NCI-H460 (cell line): ENCODE measurements at regions not wholly inside any gene's neighbourhood (a gene's known extent, or its start where the extent isn't known, plus 50 kb on each side); places are given as distances from the start of the nearest gene placed in this dataset.
A peak's percentile ranks its signal among the peaks of the same experiment; 100 is the strongest.
"Not testable (repeated sequence)": the region's sequence is repeated elsewhere in the genome, so short reads cannot be mapped to it uniquely, and the experiment has no call there.

Experiments used
- DNase-seq: peaks from one replicate; pipeline ENCODE4 v3.0.0-alpha.2; 2016; ENCODE audit warnings: low read depth; ENCODE audit errors: extremely low read depth

DNA sequence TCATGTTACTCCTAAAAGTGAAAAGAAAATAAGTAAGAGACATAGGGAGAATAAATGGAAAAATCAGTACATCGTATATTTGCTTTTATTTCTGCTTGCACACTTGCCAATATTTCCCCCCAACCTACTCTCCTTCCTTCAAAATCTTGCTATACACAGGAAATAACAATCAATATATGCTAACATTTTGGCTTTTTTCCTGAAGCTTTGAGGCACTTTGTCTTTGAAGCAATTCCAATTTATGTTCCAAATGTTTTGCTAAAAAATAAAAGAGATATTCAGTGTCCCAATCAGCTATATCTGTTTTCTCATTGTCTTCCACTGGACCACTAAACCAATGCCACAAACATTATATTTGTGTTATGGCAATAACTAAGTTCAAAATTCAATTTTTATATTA lies 184.0 kb upstream of the NEGR1 start:
- no peak for DNase-seq

DNA sequence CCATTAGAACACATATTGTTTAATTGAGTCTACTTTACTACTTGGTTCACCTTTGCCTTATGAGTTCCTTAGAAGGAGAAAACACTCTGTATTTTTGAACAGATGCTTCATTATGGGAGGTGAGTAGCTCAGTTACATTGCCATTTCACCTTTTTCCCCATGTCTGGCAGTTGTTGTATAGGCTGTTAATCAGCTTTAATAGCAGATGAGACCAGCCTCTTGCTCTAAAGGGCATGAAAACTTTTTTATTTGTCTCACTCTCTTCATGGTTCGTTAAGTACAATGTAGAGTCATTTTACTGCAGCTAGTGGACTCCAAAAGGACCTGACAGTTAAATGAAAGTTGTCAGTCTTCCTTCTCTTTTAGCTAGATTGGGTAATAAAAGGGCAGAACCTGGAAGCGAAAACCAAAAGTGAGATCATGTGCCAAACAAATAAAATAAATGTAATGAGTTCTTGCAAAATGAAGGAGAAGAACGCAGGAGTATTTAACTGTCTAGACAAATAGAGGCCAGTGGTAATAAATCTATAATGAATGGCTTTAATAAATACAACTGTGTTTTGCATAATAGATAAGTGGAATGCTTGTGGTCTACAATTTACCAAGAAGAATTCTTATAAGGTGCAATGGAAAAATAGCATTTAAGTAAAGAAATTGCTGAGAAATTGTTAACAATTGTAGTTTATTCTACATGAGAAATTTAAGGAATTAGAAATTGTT lies 180.0 kb upstream of the NEGR1 start:
- no peak for DNase-seq

DNA sequence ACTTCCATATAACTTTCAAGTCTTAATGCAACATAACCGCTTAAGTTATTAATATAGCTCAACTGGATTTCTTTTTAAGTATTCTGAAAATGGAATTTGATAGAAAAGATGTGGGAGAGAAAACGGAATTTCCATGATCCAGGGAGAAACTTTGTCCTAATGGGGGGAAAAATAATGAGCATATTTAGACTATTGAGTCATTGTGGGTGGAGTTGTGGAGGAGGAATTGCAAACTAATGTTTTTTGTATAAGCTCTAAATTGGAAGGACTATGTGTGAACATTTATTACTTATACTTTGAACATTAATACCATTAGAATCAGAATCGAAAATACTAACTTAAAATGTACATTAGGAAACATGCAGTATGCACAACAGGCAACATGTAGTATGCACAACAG lies 159.9 kb upstream of the NEGR1 start:
- no peak for DNase-seq

DNA sequence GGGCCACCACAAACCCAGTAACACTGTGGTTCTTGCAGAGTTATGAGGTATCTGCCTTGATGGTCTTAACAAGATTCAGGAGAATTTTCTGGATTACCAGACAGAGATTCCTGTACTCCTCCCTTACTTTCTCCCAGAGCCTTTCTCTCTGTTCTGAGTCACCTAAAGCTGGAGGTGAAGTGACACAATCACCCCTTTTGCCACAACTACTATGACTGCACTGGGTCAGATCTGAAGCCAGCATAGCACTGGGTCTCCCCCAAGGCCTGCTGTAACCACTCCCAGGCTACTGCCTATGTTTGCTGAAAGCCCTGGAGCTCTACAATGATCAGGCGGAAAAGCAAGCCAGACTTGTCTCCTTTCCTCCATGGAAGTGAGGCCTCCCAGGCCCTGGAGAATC lies 156.7 kb upstream of the NEGR1 start:
- DNase-seq: no peak

DNA sequence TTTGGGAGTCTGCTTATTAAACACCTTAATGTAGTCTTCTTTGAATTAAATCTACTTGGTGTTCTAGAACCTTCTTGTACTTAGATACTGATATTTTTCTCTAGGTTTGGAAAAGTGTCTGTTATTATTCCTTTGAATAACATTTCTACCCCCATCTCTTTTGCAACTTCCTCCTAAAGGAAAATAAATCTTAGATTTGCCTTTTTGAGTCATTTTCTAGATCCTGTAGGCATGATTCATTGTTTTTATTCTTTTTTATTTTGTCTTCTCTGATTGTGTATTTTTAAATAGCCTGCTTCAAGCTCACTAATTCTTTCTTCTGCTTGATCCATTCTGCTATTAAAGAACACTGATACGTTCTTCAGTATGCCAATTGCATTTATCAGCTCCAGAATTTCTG lies 155.9 kb upstream of the NEGR1 start:
- no peak for DNase-seq

DNA sequence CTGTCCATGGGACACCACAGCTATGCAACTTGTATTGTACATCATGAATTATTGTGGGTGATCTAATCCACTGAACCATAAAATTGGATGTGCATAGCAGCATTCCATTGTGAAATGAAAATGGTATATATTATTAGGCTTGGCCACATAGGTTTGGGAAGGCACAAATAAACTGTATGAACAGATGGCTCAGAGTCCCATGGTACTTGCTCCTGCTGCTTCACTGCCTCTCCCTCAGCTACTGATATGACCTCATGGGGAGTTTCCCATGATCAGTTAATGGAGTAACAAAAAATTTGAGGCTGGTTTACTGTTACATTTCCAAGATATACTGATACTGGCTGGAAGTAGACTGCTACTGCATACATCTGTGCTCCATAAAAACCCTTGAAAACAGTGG lies 152.7 kb upstream of the NEGR1 start:
- no peak for DNase-seq

DNA sequence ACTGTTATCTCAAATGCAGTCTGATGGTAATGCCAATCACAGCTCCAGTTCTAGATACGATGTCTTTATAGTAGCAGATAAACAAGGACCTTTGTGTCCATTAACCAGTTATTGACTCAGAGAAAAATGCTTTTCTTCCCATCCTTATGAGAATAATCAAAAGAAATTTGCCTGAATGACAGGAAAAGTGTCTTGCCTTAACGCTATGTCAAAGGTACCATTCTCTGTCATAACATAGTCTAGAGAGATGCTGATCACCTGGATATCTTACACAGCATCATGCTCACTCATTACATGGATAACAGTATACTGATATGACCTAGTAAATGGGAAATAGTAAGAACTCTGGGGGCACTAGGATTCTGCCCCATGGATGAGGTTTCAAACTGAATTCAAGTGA lies 151.7 kb upstream of the NEGR1 start:
- no peak for DNase-seq

DNA sequence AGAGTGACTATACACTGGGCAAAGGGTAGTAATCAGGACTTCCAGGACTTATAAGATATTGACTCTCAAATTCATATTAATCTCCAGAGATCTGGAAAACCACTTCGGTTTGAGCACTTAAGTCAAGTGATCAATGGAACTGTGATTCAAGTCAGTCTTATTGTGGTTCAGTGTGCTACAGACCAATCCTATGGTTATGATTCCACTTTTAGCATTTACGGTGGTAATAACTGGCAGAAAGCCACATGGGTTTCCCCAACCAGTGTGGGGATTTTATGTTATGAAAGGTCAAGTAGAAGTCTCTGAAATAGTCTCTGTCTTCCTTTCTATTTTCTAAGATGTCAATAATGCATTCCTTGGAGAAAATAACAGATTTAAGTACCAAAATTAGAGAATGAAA lies 151.3 kb upstream of the NEGR1 start:
- no peak for DNase-seq

DNA sequence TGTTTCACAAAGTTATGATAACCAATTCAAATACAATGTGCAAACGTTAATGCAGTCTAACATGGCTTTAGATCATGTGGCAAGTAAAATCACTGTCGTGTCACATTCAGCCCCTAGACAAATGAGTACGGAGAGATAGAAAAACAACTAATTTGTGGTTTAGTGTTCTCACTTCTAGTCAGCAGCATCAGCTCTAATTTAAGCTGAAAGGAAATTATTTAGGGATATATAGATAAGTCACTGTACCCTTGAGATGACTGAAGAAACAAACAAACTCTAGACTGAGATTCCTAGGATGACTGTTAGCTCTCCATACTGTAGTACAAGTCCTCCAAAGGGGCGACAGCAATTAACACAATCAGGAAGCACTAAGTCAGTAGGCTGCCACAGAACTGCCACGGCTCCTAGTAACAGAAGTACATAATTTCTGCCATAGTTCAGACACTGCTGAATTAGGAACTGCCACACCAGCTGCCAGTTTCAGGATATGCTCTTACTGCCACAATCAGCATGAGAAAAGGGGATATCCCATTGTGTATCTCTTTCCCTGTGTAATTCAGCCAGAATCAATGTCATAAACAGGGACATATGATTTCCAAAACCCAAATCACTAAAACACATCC lies 150.4 kb upstream of the NEGR1 start:
- DNase-seq: no peak

DNA sequence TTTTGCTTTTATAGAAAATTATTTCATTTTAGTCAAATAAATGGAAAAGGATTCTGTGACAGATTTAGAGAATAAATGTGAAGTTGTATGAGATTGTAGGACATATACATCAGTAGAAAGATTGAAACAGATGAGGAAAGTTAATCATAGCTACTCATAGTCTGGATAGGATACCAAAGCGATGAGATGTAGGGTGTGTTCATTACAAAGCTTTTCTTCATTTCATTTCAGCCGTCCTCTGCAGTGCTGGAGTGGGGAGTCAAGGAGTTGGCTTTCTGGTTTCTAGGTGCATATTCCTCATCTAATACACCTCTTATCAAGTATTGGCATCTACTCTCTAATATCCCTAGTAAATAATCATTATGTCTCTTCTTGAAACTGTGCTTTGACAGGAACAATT lies 149.5 kb upstream of the NEGR1 start:
- no peak for DNase-seq

DNA sequence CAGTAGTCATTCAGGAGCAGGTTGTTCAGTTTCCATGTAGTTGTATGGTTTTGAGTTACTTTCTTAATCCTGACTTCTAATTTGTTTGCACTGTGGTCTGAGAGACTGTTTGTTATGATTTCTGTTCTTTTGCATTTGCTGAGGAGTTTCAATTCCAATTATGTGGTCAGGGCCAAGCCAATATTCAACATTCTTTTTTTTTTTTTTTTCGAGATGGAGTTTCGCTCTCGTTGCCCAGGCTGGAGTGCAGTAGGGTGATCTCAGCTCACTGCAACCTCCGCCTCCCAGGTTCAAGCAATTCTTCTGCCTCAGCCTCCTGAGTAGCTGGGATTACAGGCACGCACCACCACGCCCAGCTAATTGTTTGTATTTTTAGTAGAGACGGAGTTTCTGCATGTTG lies 145.9 kb upstream of the NEGR1 start:
- not testable (repeated sequence) for DNase-seq

DNA sequence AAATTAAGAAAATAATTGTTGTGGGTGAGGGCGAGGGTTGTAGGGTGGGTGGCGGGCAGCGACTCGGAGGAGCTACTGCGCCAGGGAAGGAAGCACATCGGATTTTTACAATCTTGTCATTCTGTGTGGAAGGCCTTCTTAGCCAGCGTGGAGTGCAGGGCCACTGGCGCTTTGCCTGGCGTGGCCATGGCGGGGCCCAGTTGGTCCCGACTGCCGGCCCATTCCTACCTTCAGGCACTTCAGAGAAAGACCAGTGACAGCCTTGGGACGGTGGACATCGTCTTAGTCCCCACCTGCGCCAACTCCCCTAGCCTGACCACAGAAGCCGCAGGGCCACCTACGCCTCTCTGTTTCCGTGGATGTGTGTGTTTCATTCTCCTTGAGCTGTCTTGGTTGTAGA lies 136.9 kb upstream of the NEGR1 start:
- no peak for DNase-seq

DNA sequence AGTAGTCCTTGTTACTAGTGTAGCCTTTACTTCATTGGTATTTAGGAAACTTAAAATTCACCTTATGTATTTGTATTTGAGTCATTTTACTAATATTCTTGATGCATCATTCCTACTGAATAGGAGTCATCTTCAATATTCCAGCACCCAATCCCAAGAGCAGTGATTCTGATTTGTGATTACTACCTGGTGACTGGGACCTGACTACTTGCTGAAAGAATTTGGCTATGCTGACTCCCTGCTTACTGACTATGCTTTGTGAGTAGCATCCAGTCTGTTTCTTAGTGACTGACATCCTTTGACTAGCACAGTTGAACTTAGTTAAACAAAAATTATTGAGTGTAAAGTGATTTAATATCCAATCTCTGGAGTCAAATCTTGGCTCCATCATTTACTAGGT lies 129.9 kb upstream of the NEGR1 start:
- DNase-seq: no peak

DNA sequence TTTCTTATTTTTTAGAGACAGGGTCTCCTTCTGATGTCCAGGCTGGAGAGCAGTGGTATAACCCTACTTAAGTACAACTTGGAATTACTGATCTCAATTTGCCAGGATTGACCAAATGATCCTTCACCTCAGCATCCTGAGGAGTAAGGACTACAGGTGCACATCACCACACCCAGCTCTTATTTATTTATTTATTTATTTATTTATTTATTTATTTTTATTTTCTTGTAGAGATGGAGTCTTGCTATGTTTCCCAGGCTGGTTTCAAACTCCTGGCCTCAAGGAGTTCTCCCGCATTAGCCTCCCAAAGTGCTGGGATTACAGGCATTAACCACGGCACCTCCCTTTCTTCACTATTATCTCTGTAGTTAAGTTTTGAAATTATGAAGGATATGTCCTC lies 117.5 kb upstream of the NEGR1 start:
- no peak for DNase-seq

DNA sequence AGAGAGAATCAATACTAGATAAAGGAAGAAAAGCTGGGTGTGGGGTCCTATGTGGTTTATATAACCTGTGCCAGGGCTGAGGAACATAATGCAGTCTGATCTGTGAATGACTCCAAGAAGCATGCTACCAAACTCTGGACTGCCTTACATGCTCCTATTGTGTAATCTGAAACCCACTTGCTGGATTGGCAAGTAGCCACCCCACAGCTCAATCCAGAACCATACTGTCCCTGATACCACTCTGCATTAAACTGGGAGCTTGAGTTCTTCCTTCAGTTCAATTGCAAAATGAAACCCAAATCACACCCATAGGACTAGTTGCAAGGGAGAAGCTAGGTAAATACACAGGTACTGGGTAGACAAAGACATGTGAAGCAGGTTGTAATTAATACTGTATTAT lies 115.4 kb upstream of the NEGR1 start:
- DNase-seq: no peak

DNA sequence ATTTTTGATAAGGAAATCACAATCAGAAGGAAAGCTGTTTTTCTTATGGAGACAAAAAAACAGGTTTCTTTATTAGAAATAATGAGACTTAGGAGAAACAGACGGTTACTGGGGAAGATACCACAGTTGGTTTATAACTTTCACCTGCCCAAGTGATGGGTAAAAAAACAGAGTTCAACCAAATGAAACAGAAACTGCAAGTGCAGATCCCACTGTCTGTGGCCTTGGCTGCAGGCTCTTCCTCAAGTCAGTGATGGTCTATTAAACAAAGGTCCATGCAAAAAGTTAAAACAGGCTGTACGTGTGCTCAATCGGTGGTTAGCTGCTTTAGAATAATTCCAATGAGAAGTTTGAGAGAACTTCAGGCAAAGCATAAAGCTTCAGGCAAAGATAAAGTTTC lies 112.1 kb upstream of the NEGR1 start:
- no peak for DNase-seq

DNA sequence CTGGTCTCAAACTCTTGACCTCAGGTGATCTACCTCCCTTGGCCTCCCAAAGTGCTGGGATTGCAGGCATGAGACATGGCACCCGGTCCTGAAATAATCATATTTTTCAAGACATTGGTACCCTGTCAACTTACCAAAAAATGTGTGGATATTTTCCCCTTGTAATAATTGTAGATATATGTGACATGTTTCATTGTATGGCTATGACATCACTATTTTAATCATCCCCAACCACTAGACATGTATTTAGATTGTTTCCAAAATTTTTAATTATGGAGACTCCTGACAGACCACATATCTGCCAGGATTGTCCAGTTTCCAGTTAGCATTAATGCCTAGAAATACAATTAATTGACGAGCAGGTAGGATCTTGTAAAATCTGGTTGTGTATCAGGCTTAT lies 96.7 kb upstream of the NEGR1 start:
- no peak for DNase-seq

DNA sequence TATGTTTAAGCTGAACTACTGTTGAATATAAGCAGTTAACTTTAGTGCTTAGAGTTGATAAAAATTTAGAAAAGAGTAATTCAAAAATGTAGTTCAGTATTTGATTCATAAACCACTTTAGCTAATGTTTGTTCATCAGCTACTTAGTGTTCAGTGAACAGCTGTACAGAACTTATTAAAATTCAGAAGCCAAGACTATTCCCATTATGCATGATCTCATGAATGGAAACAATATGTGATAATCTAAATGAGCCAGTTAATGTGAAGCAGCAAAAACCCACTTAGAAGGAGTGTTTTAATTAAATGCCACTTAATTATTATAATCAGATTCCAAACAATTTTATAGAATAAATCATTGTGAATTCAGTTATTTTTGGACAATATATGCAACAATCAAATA lies 92.9 kb upstream of the NEGR1 start:
- no peak for DNase-seq

DNA sequence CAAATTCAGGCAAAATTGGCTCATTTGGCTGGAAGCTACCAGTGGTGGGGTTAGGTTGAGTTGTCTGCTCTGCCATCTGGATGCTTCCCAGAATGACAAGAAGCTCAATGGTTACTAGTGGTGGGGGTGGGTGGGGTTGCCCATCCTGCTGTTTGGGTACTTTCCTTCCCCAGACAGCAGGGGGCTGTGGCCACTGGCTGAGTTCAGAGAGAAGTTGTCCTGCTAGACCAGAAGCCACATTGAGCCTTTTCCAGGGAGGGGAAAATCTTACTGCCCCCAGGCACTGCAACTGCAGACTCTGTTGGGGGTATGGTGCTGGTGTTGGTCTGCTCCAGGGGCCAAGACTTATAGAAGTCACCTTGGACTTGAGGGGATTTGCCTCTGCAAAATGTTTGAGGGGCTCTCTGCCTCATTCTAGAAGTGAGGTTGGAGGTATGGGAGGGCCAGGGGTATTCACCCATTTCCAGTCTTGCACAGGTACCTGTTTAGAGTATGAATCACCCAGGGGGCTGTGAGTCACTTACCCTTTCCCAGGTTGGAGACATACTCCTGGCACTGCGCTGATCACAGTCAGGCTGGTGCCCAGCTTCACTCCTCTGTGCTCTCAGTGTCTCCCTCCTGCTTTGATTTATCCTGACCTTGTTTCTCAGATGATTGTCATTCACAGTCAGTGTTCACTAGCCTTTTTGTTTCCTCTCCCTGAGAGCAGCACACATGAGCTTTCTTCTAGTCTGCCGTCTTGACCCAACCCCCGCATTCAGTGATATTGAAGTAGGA lies 89.1 kb upstream of the NEGR1 start:
- no peak for DNase-seq

DNA sequence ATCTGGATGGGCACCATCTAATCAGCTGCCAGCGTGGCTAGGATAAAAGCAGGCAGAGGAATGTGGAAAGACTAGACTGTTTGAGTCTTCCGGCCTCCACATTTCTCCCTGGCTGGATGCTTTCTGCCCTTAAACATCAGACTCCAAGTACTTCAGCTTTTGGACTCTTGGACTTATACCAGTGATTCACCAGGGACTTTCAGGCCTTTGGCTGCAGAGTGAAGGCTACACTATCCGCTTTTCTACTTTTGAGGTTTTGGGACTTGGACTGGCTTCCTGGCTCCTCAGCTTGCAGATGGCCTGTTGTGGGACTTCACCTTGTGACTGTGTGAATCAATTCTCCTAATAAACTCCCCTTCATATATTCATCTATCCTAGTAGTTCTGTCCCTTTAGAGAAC lies 88.5 kb upstream of the NEGR1 start:
- not testable (repeated sequence) for DNase-seq

DNA sequence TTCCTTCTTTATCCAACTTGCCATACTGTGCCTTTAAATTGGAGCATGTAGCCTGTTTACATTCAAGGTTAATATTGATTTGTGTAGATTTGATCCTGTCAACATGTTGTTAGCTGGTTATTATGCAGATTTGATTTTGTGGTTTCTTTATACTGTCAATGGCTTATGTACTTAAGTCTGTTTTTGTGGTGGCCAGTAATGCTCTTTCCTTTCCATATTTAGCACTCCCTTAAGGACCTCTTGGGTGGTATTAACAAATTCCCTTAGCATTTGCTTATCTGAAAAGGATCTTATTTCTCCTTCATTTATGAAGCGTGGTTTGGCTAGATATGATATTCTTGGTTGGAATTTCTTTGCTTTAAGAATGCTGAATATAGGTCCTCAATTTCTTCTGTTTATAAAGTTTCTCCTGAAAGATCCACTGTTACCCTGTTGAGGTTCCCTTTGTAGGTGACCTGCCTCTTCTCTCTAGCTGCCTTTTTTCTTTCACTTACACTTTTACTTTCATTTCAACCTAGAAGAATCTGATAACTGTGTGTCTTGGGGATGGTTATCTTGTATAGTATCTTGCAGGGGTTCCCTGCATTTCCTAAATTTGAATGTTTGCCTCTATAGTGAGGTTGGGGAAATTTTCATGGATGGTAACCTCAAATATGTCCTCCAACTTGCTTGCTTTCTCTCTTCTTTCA lies 86.9 kb upstream of the NEGR1 start:
- no peak for DNase-seq

DNA sequence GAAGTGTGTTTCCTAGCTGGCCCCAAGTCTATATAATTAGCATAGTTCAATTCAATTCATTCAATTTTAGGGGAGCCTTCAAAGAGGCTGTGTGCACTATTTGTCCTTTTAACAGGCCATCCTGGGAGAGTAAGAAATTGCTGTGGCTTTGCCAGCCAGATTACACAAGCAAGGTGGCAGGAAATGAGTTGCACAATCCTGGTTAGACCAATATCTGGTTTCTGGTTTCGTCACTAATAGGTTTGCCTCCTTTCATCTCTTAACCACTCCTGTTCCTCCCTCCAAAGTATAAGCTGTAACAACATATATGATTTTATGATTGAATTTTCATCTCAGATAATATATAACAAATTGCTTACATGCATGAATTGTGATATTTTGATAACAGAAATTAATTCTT lies 84.1 kb upstream of the NEGR1 start:
- DNase-seq: peak; percentile 40
